ENCODE measurements at regions not wholly inside any gene's neighbourhood (a gene's known extent, or its start where the extent isn't known, plus 50 kb on each side); places are given as distances from the start of the nearest gene placed in this dataset.

GRCh38 chr6:96276305-96276704, 245.3 kb upstream of the UFL1 start:
- no peak overlapping the region for H3K4me3 ChIP-seq (replicated peaks; ENCODE audit: insufficient read depth, low read length)
- no peaks in the 10 kb centered on the region for H3K27me3 ChIP-seq (ENCODE audit: insufficient read depth, poor library complexity, severe bottlenecking)
- TF ChIP-seq POLR2AphosphoS5 (IDR thresholded peaks at IDR 0.05; ENCODE audit: low read depth) (no peak), REST (IDR thresholded peaks at IDR 0.05; ENCODE audit: insufficient replicate concordance, low read depth) (no peak), GABPA (IDR thresholded peaks at IDR 0.05; ENCODE audit: low read depth) (no peak), CTCF (IDR thresholded peaks at IDR 0.05; ENCODE audit: insufficient read depth, low read length) (no peak), SPI1 (IDR thresholded peaks at IDR 0.05; ENCODE audit: borderline replicate concordance, low read depth) (no peak)
- no peak overlapping the region for H3K27ac ChIP-seq (replicated peaks)
- DNase-seq (ENCODE audit: low read depth in 1 of 2, low spot score in 1 of 2) = no peak

GRCh38 chr6:96276856-96277255, 244.8 kb upstream of the UFL1 start:
- H3K4me3 ChIP-seq (replicated peaks; ENCODE audit: insufficient read depth, low read length) = no peak overlapping the region
- H3K27ac ChIP-seq (replicated peaks) = no peak overlapping the region
- no peaks in the 10 kb centered on the region for H3K27me3 ChIP-seq (ENCODE audit: insufficient read depth, poor library complexity, severe bottlenecking)
- DNase-seq (ENCODE audit: low read depth in 1 of 2, low spot score in 1 of 2) = no peak
- TF ChIP-seq SPI1 (IDR thresholded peaks at IDR 0.05; ENCODE audit: borderline replicate concordance, low read depth) = no peak
- TF ChIP-seq GABPA (IDR thresholded peaks at IDR 0.05; ENCODE audit: low read depth) = no peak
- TF ChIP-seq POLR2AphosphoS5 (IDR thresholded peaks at IDR 0.05; ENCODE audit: low read depth) = no peak
- TF ChIP-seq REST (IDR thresholded peaks at IDR 0.05; ENCODE audit: insufficient replicate concordance, low read depth) = no peak
- no peak for TF ChIP-seq CTCF (IDR thresholded peaks at IDR 0.05; ENCODE audit: insufficient read depth, low read length)

GRCh38 chr6:96279084-96279483, 242.5 kb upstream of the UFL1 start:
- Histone ChIP-seq H3K27me3 (ENCODE audit: insufficient read depth, poor library complexity, severe bottlenecking) (no peaks in the 10 kb centered on the region), H3K4me3 (replicated peaks; ENCODE audit: insufficient read depth, low read length) (no peak overlapping the region), H3K27ac (replicated peaks) (no peak overlapping the region)
- no peak for DNase-seq (ENCODE audit: low read depth in 1 of 2, low spot score in 1 of 2)
- TF ChIP-seq SPI1 (IDR thresholded peaks at IDR 0.05; ENCODE audit: borderline replicate concordance, low read depth) = no peak
- TF ChIP-seq POLR2AphosphoS5 (IDR thresholded peaks at IDR 0.05; ENCODE audit: low read depth) = no peak
- no peak for TF ChIP-seq REST (IDR thresholded peaks at IDR 0.05; ENCODE audit: insufficient replicate concordance, low read depth)
- no peak for TF ChIP-seq GABPA (IDR thresholded peaks at IDR 0.05; ENCODE audit: low read depth)
- TF ChIP-seq CTCF (IDR thresholded peaks at IDR 0.05; ENCODE audit: insufficient read depth, low read length) = no peak
